ENCODE measurements at regions not wholly inside any gene's neighbourhood (a gene's known extent, or its start where the extent isn't known, plus 50 kb on each side); places are given as distances from the start of the nearest gene placed in this dataset.

- TF ChIP-seq, protein P1, sequence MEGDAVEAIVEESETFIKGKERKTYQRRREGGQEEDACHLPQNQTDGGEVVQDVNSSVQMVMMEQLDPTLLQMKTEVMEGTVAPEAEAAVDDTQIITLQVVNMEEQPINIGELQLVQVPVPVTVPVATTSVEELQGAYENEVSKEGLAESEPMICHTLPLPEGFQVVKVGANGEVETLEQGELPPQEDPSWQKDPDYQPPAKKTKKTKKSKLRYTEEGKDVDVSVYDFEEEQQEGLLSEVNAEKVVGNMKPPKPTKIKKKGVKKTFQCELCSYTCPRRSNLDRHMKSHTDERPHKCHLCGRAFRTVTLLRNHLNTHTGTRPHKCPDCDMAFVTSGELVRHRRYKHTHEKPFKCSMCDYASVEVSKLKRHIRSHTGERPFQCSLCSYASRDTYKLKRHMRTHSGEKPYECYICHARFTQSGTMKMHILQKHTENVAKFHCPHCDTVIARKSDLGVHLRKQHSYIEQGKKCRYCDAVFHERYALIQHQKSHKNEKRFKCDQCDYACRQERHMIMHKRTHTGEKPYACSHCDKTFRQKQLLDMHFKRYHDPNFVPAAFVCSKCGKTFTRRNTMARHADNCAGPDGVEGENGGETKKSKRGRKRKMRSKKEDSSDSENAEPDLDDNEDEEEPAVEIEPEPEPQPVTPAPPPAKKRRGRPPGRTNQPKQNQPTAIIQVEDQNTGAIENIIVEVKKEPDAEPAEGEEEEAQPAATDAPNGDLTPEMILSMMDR (conservative IDR thresholded peaks at IDR 0.05; ENCODE audit: low read depth, low read length) = no peak
- TF ChIP-seq EZH2 (IDR thresholded peaks at IDR 0.05; ENCODE audit: borderline replicate concordance, low read depth, low read length, poor library complexity, severe bottlenecking) = no peak
Measured at GRCh38 chr6:84424956-84425355, 197.5 kb upstream of the CEP162 start.

Measured in A673 (cell line).